ENCODE measurements at regions not wholly inside any gene's neighbourhood (a gene's known extent, or its start where the extent isn't known, plus 50 kb on each side); places are given as distances from the start of the nearest gene placed in this dataset.

DNA sequence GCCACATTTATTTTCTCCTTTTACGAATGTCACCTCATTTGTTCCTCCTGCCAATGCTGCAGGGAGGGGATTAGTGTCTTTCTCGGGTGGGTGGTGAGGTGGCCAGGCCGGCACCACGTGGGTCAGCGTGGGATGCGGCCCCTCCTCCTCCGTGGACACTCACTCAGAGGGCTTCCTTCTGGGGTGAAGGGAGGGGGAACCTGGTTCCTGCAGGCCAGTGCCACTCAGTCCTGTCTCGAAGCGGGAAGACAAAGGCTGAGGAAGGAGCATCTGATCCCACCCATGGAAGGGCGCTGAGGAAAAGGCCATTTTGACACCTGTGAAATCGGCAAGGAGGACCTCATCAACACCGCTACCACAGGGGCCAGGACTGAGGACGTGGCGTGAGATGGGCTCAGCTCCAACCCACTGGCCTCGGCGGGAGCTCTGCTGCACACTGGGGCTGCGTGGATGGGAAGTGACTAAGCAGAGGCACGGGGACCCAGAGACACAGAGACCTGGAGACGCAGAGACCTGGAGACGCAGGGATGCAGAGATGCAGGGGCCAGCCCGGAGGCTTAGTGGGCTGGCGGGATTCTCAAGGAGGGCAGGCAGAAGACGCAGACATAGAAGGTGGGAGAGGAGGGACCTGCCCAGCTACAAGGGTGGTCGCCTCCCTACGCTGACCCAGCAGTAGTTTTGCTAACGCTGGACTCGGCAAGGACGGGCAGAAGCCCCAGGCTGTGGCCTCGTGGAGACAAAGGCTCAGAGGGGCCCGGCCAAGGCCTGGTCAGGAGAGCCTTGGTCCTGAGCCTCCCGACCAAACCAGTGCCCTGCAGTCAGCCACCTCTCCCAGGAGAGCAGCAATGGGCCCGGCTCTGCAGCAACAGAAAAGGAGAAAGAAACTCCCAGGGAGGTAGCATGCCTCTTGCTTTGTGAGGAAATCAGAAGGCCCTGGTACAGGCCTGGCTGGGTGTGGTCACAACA, 1071.2 kb downstream of the BRD1 start:
- no peak for TF ChIP-seq CTCF (IDR thresholded peaks at IDR 0.05; ENCODE audit: low read depth, low read length)
- no peak for DNase-seq (ENCODE audit: extremely low read depth, low read depth)

DNA sequence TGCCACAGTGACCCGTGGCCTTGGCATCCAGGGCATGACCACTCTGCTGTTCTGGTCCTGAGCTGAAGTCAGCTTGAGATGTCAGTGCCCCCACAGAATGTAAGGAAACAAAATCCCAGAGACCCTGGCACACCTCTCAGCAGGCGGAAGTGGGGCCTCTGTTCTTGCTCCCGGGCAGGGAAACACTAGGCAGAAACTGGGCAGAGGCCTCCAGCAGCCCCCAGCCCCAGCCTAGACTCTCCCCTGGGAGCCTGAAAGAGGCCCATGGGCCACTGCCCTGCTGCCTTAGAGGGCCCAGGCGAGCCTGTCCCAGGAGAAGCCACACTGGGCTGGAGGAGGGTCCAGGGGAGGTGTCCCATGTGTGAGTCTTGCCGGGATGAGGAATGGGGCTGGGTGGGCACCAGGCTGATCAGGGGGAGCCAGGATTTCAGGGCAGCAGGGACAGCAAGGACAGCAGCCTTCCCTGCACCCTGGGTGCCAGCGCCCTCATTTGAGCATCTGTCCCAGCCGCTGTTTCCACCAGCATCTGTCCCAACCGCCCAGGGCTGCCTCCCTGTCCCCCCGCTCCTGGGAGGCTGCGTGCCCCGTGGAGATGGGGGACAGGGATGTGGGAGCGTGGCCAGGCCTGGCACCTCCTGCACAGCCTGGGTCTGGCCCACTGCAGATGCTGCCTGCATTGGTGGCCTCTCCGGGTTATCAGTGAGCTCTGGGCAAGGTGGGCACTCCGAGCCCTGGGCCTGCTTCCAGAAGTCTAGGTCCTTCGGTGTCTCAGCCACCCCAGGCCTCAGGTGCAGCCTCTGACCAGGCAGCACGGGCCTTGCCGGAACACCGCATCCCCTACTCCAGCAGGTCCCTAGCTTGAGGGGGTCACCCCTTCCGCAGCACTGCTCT, 1072.4 kb downstream of the BRD1 start:
- DNase-seq (ENCODE audit: extremely low read depth, low read depth): no peak
- TF ChIP-seq CTCF (IDR thresholded peaks at IDR 0.05; ENCODE audit: low read depth, low read length): no peak

DNA sequence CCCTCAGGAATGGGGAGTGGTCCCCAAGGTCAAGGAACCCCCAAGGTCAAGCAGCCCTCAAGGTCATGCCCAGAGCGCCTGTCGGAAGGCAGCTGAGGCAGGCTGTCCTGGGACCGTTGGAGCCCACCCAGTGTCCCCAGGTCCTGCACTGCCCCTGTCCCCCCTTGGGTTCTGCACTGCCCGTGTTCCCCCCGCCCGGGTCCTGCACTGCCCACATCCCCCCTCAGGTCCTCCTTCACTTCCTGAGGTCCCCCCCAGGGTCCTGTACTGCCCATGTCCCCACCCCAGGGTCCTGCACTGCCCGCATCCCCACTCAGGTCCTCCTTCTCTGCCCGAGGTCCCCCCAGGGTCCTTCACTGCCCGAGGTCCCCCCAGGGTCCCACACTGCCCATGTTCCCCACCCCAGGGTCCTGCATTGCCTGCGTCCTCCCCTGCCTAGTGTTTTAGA, 1073.0 kb downstream of the BRD1 start:
- no peak for TF ChIP-seq CTCF (IDR thresholded peaks at IDR 0.05; ENCODE audit: low read depth, low read length)
- DNase-seq (ENCODE audit: extremely low read depth, low read depth): no peak

DNA sequence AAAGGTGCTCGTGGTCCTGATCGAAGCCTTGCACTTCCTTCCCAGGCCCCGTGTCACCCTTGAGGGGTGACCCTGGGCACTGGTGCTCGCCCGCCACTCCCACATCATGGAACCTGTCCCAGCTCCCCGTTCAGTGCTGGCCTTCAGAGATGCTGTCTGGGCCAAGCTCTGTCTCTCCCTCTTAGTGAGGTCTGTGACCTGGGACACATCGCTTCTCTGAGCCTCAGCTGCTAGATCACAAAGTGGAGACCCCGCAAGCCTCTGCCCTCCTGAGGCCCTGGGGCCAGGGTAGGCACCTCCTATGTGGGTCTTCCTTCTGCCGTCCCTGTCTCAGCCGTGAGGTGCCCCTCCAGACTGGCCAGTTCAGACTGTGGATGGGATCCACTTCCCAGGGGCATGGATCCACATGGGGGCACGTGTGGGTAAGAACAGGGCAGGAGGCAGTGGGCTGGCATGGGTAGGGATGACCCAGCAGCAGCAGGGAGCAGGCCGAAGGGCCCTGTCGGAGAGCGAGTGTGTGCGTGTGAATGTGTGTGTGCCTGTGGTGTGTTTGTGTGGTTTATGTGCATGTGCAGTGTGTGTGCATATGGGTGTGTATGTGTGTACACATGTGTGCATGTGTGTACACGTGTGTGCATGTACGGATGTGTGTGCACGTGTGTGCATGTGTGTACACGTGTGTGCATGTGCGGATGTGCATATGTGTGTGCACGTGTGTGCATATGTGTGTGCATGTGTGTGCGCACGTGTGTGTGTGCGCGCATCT, 1073.7 kb downstream of the BRD1 start:
- TF ChIP-seq CTCF (IDR thresholded peaks at IDR 0.05; ENCODE audit: low read depth, low read length): no peak
- no peak for DNase-seq (ENCODE audit: extremely low read depth, low read depth)

- TF ChIP-seq CTCF (IDR thresholded peaks at IDR 0.05; ENCODE audit: low read depth, low read length): no peak
- DNase-seq (ENCODE audit: extremely low read depth, low read depth): no peak
Measured at GRCh38 chr22:48753381-48753730, 1074.3 kb downstream of the BRD1 start.

GRCh38 chr22:48752451-48753380, 1075.0 kb downstream of the BRD1 start:
- TF ChIP-seq CTCF (IDR thresholded peaks at IDR 0.05; ENCODE audit: low read depth, low read length): no peak
- no peak for DNase-seq (ENCODE audit: extremely low read depth, low read depth)
